NK-92 (cell line): ENCODE measurements at regions not wholly inside any gene's neighbourhood (a gene's known extent, or its start where the extent isn't known, plus 50 kb on each side); places are given as distances from the start of the nearest gene placed in this dataset.
"Not testable (repeated sequence)": the region's sequence is repeated elsewhere in the genome, so short reads cannot be mapped to it uniquely, and the experiment has no call there.

ENCODE experiments used
- DNase-seq: peaks from one replicate; lab custom pipeline; 2025; ENCODE audit not compliant: unreplicated experiment; lab: John Stamatoyannopoulos, UW

GRCh38 chr11:80327956-80328614 lies 887.3 kb upstream of the TENM4 start:
- no peak for DNase-seq

- DNase-seq, result no peak
Measured at GRCh38 chr11:80321786-80322185, 881.0 kb upstream of the TENM4 start.

GRCh38 chr11:80320765-80321164 lies 879.9 kb upstream of the TENM4 start:
- DNase-seq, result no peak

GRCh38 chr11:80320226-80320625 lies 879.4 kb upstream of the TENM4 start:
- no peak for DNase-seq

- DNase-seq, result no peak
Measured at GRCh38 chr11:80317612-80318011, 876.8 kb upstream of the TENM4 start.

GRCh38 chr11:80315200-80315599 lies 874.4 kb upstream of the TENM4 start:
- DNase-seq, result no peak

DNA sequence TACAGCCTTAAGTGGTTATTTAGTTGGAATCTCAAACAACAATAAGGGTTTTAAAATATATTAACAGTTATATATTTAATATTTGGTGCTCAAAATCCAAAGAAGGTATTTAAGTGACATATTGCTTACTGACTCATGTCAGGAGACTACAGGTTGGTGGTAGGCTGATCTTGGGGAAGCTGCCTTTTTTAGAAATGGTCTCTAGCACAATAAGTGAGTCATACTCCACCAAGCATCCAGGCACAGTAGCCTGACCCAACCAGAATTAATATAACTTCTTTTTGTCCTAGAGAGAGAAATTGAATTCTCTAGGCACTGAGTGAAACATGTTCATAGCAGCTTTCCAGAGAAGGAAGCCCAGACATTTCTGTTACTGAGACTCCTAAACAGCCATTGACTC lies 868.5 kb upstream of the TENM4 start:
- DNase-seq, result no peak

GRCh38 chr11:80307676-80308075 lies 866.8 kb upstream of the TENM4 start:
- DNase-seq, result no peak

GRCh38 chr11:80297858-80298632 lies 857.2 kb upstream of the TENM4 start:
- DNase-seq, result no peak

DNA sequence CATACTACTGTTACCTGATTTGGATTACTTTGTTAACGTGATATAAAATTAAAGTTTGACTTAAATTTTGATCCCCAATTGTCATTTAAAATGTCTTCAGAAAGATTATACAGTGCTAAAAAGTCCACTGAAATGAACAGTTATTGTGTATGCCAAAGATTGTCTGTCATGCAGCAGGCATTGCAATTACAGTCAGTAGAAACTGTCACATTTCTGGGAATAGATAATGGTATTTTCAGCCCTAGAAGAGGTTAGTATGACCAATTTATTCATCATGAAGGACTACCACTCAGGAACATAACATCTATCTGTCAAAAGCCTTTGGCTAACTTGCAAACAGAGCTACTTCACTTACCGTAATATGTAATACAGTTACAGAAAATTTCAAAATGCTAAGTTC lies 852.5 kb upstream of the TENM4 start:
- DNase-seq, result no peak

GRCh38 chr11:80284946-80285785 lies 844.3 kb upstream of the TENM4 start:
- no peak for DNase-seq

DNA sequence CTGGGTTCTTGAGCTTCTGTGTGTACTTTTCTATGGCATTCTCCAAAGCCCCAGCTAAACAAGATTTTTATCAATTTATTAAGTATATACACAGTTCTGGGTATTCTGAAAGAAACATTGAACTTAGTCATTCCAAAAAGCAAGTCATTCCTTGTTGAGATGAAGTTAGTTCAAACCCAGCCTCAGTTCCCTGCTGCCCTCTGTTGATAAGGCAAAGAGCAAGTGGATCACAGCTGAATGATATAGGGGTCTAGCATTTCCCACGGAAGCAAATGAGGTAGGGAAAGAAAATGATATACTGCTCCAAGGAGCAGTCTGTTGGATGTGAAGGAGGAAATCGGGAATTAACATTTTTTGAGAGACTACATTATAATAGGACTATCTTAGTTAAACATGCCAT lies 841.8 kb upstream of the TENM4 start:
- no peak for DNase-seq

DNA sequence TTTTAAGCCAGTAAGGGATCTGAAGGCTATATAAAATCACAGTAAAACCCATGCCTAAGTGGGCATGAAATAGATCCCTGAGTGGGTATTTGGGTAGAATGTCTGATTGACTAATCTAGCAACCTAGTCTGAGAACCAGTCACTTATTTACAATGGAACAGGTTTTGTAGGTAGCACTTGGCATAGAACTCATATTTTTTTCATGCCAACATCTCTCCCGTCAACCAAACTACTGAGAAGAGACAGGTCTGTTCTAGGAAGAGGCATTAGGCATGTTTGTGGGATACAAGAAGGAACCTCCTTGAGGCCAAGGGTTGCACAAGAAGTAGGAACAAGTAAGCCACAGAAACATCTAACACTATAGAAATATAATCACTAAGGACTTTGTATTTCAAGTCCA lies 840.4 kb upstream of the TENM4 start:
- DNase-seq, result no peak

- no peak for DNase-seq
Measured at GRCh38 chr11:80280737-80281136, 839.9 kb upstream of the TENM4 start.

DNA sequence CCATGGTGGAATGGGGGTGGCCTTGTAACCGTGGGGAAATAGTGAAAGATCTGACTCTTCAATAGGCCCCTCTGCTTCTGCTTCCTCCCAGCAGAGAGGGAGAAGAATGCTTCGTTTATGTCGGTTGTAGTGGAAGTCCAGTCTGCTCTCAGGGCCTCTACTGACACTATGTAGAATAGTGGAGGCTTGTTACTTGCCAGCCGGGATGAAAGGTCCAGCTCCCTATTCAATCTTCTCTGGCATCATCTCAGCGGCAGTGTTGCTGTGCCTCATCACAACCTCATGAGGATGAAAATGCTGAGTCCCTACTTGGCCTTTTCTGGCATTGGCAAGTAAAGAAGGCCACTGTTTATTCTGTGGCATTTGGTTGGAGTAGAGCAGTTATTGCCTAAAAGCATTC lies 820.9 kb upstream of the TENM4 start:
- no peak for DNase-seq

DNA sequence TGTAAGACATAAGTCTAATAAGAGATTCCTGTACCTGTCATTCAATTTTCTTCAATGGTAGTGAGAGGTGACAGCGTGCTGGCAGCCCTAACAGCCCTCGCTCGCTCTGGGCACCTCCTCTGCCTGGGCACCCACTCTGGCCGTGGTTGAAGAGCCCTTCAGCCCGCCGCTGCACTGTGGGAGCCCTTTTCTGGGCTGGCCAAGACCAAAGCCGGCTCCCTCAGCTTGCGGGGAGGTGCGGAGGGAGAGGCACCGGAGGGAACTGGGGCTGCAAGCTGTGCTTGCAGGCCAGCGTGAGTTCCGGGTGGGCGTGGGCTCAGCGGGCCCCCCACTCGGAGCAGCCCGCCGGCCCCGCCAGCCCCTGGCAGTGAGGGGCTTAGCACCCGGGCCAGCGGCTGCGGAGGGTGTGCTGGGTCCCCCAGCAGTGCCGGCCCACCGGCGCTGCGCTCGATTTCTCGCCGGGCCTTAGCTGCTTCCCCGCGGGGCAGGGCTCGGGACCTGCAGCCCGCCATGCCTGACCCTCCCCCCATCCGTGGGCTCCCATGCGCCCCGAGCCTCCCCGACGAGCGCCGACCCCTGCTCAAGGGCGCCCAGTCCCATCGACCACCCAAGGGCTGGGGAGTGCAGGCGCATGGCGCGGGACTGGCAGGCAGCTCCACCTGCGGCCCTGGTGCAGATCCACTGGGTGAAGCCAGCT lies 816.6 kb upstream of the TENM4 start:
- DNase-seq, result not testable (repeated sequence)

DNA sequence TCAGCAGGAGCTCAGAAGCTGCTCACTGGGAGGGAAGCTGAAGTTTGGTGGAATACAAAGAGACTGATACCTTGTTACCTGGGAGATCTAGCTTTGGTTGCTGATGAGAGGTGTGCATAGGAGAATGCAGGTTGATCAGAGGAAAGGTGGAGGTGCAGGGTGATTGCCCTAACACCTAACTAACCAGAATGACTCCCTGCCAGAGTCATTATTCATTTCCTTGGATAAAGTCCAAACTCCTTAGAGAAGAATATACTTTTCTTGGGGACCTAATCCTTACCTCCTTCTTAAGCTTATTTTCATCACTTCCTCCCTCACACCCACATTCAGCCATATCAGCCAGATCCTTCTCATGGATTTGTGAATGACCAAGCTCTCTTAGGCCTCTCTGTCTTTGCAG lies 814.2 kb upstream of the TENM4 start:
- no peak for DNase-seq

DNA sequence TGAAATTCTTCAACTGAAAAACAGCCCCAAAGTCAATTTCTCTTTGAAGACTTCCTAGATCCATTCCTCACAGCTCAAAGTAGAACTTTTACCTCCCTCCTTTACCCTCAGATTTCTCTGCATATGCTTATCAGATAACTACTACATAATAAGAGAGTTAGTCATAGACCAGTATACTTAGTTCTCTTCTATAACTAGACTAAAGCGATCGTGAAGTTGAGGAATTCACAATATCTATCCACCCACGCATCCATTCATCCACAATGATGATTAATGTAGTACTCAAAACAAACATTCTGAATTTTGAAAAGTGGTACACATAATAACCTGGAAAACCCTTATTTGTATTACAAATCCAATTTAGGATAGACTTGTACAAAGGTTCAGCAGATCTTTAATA lies 800.9 kb upstream of the TENM4 start:
- DNase-seq, result no peak

DNA sequence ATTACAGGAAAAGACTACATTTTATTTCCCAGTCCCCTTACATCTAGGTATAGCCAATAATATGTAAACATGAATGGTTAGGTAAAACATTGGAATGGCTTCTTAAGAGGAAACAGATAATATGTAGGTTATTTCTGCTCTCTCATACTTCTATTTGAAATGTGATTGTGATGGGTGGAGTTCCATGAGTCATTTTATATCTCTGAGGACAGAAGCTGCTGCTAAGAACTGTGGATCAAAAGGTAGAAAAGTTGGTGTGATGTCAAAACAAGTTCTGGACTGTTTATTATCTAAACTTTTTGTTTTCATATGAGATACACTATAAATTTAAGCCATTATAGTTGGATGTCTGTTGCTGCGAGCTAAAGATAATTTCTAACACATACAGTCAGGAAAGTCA lies 799.4 kb upstream of the TENM4 start:
- DNase-seq, result no peak

DNA sequence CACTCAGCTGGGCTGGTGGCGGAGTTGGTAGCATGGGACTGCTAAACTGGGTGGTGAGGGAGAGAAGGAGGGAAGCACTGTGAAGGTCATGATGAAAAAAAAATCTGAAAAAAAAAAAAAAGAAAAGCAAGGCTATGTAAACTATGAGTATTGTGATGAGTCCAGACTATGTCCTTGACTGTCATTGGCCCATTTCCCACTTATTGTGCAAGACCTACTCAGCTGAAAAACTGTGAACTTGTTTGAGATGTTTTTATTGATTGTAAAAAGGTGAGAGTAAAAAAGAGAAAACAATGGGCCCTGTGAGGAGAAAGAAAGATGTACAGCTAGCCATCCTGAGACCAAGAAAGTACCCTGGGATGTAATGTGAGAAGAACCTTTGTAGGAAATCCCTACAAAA lies 798.4 kb upstream of the TENM4 start:
- no peak for DNase-seq

DNA sequence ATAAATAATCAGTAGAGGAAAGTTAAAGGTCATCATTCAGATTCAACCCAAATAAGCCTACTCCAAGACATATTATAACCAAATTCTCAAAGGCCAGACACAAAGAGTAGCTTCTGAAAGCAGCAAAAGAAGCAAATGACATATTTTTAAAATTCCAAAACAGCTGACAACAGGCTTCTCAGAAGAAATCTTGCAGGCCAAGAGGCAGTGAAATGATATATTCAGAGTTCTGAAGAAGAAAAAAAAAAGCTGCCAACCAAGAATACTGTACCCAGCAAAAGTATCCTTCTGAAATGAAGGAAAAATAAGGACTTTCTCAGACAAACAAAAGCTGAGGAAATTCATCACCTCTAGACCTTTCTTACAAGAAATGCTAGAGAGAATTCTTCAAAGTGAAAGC lies 787.1 kb upstream of the TENM4 start:
- DNase-seq, result no peak
